Caco-2 (cell line): ENCODE measurements at regions not wholly inside any gene's neighbourhood (a gene's known extent, or its start where the extent isn't known, plus 50 kb on each side); places are given as distances from the start of the nearest gene placed in this dataset.

ENCODE experiments used
- BruUV-seq: library from RNA; stranded (reverse); fragments of 400-500 nt; replicated peaks from 2 replicates; lab custom pipeline; 2021; lab: Mats Ljungman, UMichigan
- CTCF ChIA-PET: fragments of 300-600 bp; sonication (Branson Sonifier 250); formaldehyde crosslinking; loops from one replicate; lab custom pipeline; 2022; ENCODE audit warnings: antibody characterized with exemption; lab: Charles Lee
- POLR2A ChIA-PET: fragments of 300-600 bp; sonication (Branson Sonifier 250); formaldehyde crosslinking; loops from one replicate; lab custom pipeline; 2022; ENCODE audit warnings: antibody characterized with exemption; lab: Charles Lee
- DNase-seq, 2 experiments: peaks; one replicate each; pipeline versions ENCODE4 v3.0.0 to v3.0.0-alpha.2; 2020 to 2022
- H3K27me3 ChIP-seq: replicated peaks from 2 replicates; pipeline ENCODE4 v1.6.0; 2011; ENCODE audit warnings: low read length; ENCODE audit not compliant: control insufficient read depth, insufficient read depth
- H3K36me3 ChIP-seq: 2 replicates; pipeline ENCODE4 v1.5.1; 2011; ENCODE audit warnings: low read length; ENCODE audit not compliant: control insufficient read depth, insufficient read depth
- H3K4me1 ChIP-seq: fragments of 250-450 bp; sonication (Bioruptor Pico); 2 replicates; pipeline ENCODE4 v1.5.1; 2020; ENCODE audit warnings: mild to moderate bottlenecking
- H3K4me3 ChIP-seq: 2 replicates; pipeline ENCODE4 v1.5.1; 2011; ENCODE audit warnings: low read depth, mild to moderate bottlenecking, control low read depth, low read length
- H3K9me3 ChIP-seq: fragments of 250-450 bp; sonication (Bioruptor Pico); 2 replicates; pipeline ENCODE4 v1.5.1; 2020; ENCODE audit warnings: mild to moderate bottlenecking, moderate library complexity
- H3K27ac Mint-ChIP-seq: one replicate; pipeline ENCODE4 v1.8.0; 2022; ENCODE audit warnings: mixed read lengths; ENCODE audit not compliant: unreplicated experiment
- H3K27me3 Mint-ChIP-seq: one replicate; pipeline ENCODE4 v1.8.0; 2022; ENCODE audit warnings: mixed read lengths; ENCODE audit not compliant: insufficient read depth, unreplicated experiment
- H3K36me3 Mint-ChIP-seq: one replicate; pipeline ENCODE4 v1.8.0; 2022; ENCODE audit warnings: mild to moderate bottlenecking, mixed read lengths; ENCODE audit not compliant: insufficient read depth, unreplicated experiment
- H3K4me1 Mint-ChIP-seq: one replicate; pipeline ENCODE4 v1.8.0; 2022; ENCODE audit warnings: low read depth, mixed read lengths; ENCODE audit not compliant: unreplicated experiment
- H3K4me3 Mint-ChIP-seq: one replicate; pipeline ENCODE4 v1.8.0; 2022; ENCODE audit warnings: mild to moderate bottlenecking, moderate library complexity, mixed read lengths; ENCODE audit not compliant: unreplicated experiment
- H3K9me3 Mint-ChIP-seq: one replicate; pipeline ENCODE4 v1.8.0; 2022; ENCODE audit warnings: mixed read lengths; ENCODE audit not compliant: unreplicated experiment
- intact Hi-C: fragments of 100-400 bp; cut with micrococcal nuclease; formaldehyde crosslinking; loops from one replicate; pipeline ENCODE4 v1.10.0; 2022; ENCODE audit not compliant: unreplicated experiment
- TF ChIP-seq, protein P1 (sequence below), 2 experiments: fragments of 200-600 bp in 1 of 2; IDR thresholded peaks; 1 replicate in 1 of 2; 2 replicates in 1 of 2; pipeline versions ENCODE4 v1.5.1 to v1.8.0; 2011 to 2022; ENCODE audit warnings: antibody characterized with exemption in 1 of 2, control low read depth in 1 of 2, inconsistent platforms in 1 of 2, low read depth in 1 of 2, low read length in 1 of 2, mild to moderate bottlenecking in 1 of 2, moderate library complexity in 1 of 2; ENCODE audit not compliant: insufficient read depth in 1 of 2, severe bottlenecking in 1 of 2, unreplicated experiment in 1 of 2

DNA sequence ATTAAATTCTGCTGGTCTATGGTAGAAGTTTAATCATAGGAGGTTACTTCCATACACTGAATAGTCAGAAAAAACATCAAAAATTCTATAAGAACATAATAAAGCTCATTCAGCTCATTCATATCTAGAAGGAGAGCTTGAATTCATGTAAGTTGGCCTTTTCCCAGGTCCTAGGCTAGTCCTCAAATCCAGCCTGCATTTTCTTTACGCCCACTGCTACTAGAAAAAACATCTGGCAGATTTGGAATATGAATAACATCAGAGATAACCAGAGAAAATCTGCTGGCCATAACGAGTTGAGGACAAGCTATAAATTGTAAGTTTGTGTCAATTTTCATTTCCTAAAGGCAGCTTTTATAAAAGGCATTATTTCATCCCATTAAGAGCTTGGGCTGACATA lies 95.5 kb downstream of the MXRA5 start:
- H3K27me3 Mint-ChIP-seq: peaks cover 6% of the 10 kb centered on the region
- POLR2A ChIA-PET: no interaction called here
- no peaks in the 10 kb centered on the region for H3K36me3 Mint-ChIP-seq
- no TSS peak for BruUV-seq
- no peaks in the 10 kb centered on the region for H3K4me1 Mint-ChIP-seq
- no peak for DNase-seq
- CTCF ChIA-PET: no interaction called here
- H3K27ac Mint-ChIP-seq: no peak overlapping the region
- no peak overlapping the region for H3K4me3 Mint-ChIP-seq
- H3K9me3 ChIP-seq: no peaks in the 10 kb centered on the region
- intact Hi-C loops: no loop called here
- no peaks in the 10 kb centered on the region for H3K9me3 Mint-ChIP-seq
- TF ChIP-seq, protein P1, sequence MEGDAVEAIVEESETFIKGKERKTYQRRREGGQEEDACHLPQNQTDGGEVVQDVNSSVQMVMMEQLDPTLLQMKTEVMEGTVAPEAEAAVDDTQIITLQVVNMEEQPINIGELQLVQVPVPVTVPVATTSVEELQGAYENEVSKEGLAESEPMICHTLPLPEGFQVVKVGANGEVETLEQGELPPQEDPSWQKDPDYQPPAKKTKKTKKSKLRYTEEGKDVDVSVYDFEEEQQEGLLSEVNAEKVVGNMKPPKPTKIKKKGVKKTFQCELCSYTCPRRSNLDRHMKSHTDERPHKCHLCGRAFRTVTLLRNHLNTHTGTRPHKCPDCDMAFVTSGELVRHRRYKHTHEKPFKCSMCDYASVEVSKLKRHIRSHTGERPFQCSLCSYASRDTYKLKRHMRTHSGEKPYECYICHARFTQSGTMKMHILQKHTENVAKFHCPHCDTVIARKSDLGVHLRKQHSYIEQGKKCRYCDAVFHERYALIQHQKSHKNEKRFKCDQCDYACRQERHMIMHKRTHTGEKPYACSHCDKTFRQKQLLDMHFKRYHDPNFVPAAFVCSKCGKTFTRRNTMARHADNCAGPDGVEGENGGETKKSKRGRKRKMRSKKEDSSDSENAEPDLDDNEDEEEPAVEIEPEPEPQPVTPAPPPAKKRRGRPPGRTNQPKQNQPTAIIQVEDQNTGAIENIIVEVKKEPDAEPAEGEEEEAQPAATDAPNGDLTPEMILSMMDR (IDR thresholded peaks at IDR 0.05; ENCODE audit: insufficient read depth in 1 of 2, low read depth in 1 of 2, low read length in 1 of 2, severe bottlenecking in 1 of 2, unreplicated experiment in 1 of 2): no peak
- H3K4me3 ChIP-seq: no peak overlapping the region
- no peaks in the 10 kb centered on the region for H3K36me3 ChIP-seq
- H3K4me1 ChIP-seq: no peaks in the 10 kb centered on the region
- H3K27me3 ChIP-seq: no peaks in the 10 kb centered on the region

DNA sequence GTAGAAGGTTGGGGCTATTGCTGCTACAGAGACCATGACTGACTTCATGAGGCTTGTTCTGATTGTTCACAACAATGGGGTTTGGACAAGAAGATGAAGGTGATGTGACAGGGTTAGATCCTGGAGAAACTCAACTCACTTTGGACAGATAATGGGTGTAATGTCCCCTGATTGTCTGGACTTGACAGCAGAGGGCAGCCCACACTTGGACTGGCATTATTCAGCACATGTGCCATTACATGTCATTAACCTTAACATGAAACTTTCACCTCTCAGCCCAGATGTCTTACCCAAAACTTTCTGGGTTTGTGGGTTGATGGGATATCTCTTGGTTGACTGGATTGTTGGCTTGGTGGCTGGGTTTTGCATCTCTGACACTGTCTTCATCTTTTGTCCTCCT lies 101.5 kb downstream of the MXRA5 start:
- POLR2A ChIA-PET: no interaction called here
- DNase-seq: no peak
- CTCF ChIA-PET: no interaction called here
- H3K4me3 ChIP-seq: no peak overlapping the region
- H3K27me3 Mint-ChIP-seq: peaks cover 3% of the 10 kb centered on the region
- H3K4me1 ChIP-seq: no peaks in the 10 kb centered on the region
- H3K36me3 Mint-ChIP-seq: no peaks in the 10 kb centered on the region
- no peak overlapping the region for H3K27ac Mint-ChIP-seq
- BruUV-seq: no TSS peak
- intact Hi-C loops: no loop called here
- no peak overlapping the region for H3K4me3 Mint-ChIP-seq
- no peaks in the 10 kb centered on the region for H3K9me3 Mint-ChIP-seq
- no peaks in the 10 kb centered on the region for H3K9me3 ChIP-seq
- H3K27me3 ChIP-seq: no peaks in the 10 kb centered on the region
- H3K36me3 ChIP-seq: no peaks in the 10 kb centered on the region
- no peaks in the 10 kb centered on the region for H3K4me1 Mint-ChIP-seq
- TF ChIP-seq, protein P1 (IDR thresholded peaks at IDR 0.05; ENCODE audit: insufficient read depth in 1 of 2, low read depth in 1 of 2, low read length in 1 of 2, severe bottlenecking in 1 of 2, unreplicated experiment in 1 of 2): no peak

DNA sequence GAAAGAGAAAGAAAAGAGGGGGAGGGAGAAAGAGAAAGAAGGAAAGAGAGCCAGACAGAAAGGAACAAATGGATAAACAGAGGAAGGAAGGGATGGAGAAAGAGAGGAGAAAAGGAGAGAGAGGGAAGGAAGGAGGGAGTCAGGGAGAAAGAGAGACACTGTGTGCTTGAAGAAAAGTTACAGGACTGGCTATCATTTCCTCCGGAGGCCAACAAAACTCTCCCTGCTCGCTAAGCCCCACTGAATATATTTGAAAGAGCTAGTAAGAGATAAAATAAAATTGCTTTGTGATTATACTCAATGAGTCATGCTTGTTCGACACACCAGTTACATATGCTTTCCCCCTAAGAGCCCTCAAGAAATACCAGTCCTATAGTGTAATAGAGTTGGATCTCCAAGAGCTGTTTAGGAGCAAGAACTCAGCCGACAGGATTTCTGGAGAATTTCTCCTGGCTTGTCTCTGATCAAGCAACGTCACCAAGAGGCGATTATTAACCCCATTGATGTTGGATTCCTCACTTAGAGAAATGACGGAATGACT lies 102.2 kb downstream of the MXRA5 start:
- Mint-ChIP-seq H3K27me3 (peaks cover 3% of the 10 kb centered on the region), H3K9me3 (no peaks in the 10 kb centered on the region), H3K4me3 (no peak overlapping the region), H3K27ac (no peak overlapping the region), H3K36me3 (no peaks in the 10 kb centered on the region), H3K4me1 (no peaks in the 10 kb centered on the region)
- no peaks in the 10 kb centered on the region for H3K9me3 ChIP-seq
- CTCF ChIA-PET: no interaction called here
- H3K36me3 ChIP-seq: no peaks in the 10 kb centered on the region
- DNase-seq: no peak
- intact Hi-C loops: no loop called here
- TF ChIP-seq, protein P1 (IDR thresholded peaks at IDR 0.05; ENCODE audit: insufficient read depth in 1 of 2, low read depth in 1 of 2, low read length in 1 of 2, severe bottlenecking in 1 of 2, unreplicated experiment in 1 of 2): no peak
- BruUV-seq: no TSS peak
- no peak overlapping the region for H3K4me3 ChIP-seq
- no peaks in the 10 kb centered on the region for H3K4me1 ChIP-seq
- H3K27me3 ChIP-seq: no peaks in the 10 kb centered on the region
- POLR2A ChIA-PET: no interaction called here
